ENCODE measurements at regions not wholly inside any gene's neighbourhood (a gene's known extent, or its start where the extent isn't known, plus 50 kb on each side); places are given as distances from the start of the nearest gene placed in this dataset.
"Not testable (repeated sequence)": the region's sequence is repeated elsewhere in the genome, so short reads cannot be mapped to it uniquely, and the experiment has no call there.

- no peak for TF ChIP-seq FOXA1 (IDR thresholded peaks at IDR 0.05)
- no peak for TF ChIP-seq REST (IDR thresholded peaks at IDR 0.05)
- no peak for TF ChIP-seq HNF4G (IDR thresholded peaks at IDR 0.05)
Measured at GRCh38 chr6:80959034-80959433, 793.4 kb downstream of the TENT5A start (continued).

- no peaks in the 10 kb centered on the region for H3K36me3 ChIP-seq (ENCODE audit: control insufficient read depth in 4 of 4, insufficient read depth in 3 of 4, low read depth in 1 of 4, low read length in 3 of 4)
- no peak for DNase-seq (ENCODE audit: low spot score)
- 80% methylated on average over 1 of the region's 1 CpG for WGBS
- no peak overlapping the region for H3K9ac ChIP-seq (ENCODE audit: low read depth in 1 of 2, low read length in 2 of 2)
- no peaks in the 10 kb centered on the region for H3K9me3 ChIP-seq (ENCODE audit: control insufficient read depth in 4 of 4, low read length in 3 of 4)
- no peaks in the 10 kb centered on the region for H3K4me1 ChIP-seq (ENCODE audit: control insufficient read depth in 4 of 4, insufficient read depth in 4 of 4, low read length in 3 of 4)
- TF ChIP-seq CTCF (IDR thresholded peaks at IDR 0.05; ENCODE audit: low read depth, low read length, missing input control) (no peak), EGR1 (IDR thresholded peaks at IDR 0.05; ENCODE audit: low read depth in 2 of 2) (no peak), ATF3 (IDR thresholded peaks at IDR 0.05) (no peak)
- H3K4me3 ChIP-seq (ENCODE audit: low read depth in 1 of 3, low read length in 3 of 3) = no peak overlapping the region
- H3K27ac ChIP-seq (ENCODE audit: low read depth in 1 of 2, low read length in 2 of 2) = no peak overlapping the region
- no peaks in the 10 kb centered on the region for H3K27me3 ChIP-seq (ENCODE audit: control insufficient read depth in 4 of 4, insufficient read depth in 4 of 4, low read length in 3 of 4)
Measured at GRCh38 chr6:80956898-80957297, 795.6 kb downstream of the TENT5A start.

- not testable (repeated sequence) for H3K9me3 ChIP-seq (ENCODE audit: control insufficient read depth in 4 of 4, low read length in 3 of 4); H3K27ac ChIP-seq (ENCODE audit: low read depth in 1 of 2, low read length in 2 of 2); H3K4me1 ChIP-seq (ENCODE audit: control insufficient read depth in 4 of 4, insufficient read depth in 4 of 4, low read length in 3 of 4); H3K4me3 ChIP-seq (ENCODE audit: low read depth in 1 of 3, low read length in 3 of 3); H3K9ac ChIP-seq (ENCODE audit: low read depth in 1 of 2, low read length in 2 of 2); H3K27me3 ChIP-seq (ENCODE audit: control insufficient read depth in 4 of 4, insufficient read depth in 4 of 4, low read length in 3 of 4); H3K36me3 ChIP-seq (ENCODE audit: control insufficient read depth in 4 of 4, insufficient read depth in 3 of 4, low read depth in 1 of 4, low read length in 3 of 4); DNase-seq (ENCODE audit: low spot score)
- WGBS = 71% methylated on average over 2 of the region's 2 CpGs
Measured at GRCh38 chr6:80952479-80952878, 800.0 kb downstream of the TENT5A start.

GRCh38 chr6:80946402-80946801 is 806.1 kb downstream of the TENT5A start:
- no peak for DNase-seq (ENCODE audit: low spot score)
- H3K9ac ChIP-seq (ENCODE audit: low read depth in 1 of 2, low read length in 2 of 2) = no peak overlapping the region
- H3K36me3 ChIP-seq (ENCODE audit: control insufficient read depth in 4 of 4, insufficient read depth in 3 of 4, low read depth in 1 of 4, low read length in 3 of 4) = no peaks in the 10 kb centered on the region
- no peak overlapping the region for H3K27ac ChIP-seq (ENCODE audit: low read depth in 1 of 2, low read length in 2 of 2)
- H3K9me3 ChIP-seq (ENCODE audit: control insufficient read depth in 4 of 4, low read length in 3 of 4) = no peaks in the 10 kb centered on the region
- H3K4me3 ChIP-seq (ENCODE audit: low read depth in 1 of 3, low read length in 3 of 3) = no peak overlapping the region
- no peaks in the 10 kb centered on the region for H3K4me1 ChIP-seq (ENCODE audit: control insufficient read depth in 4 of 4, insufficient read depth in 4 of 4, low read length in 3 of 4)
- TF ChIP-seq FOXA1 (IDR thresholded peaks at IDR 0.05) = no peak
- no peak for TF ChIP-seq NR2F2 (IDR thresholded peaks at IDR 0.05)
- no peak for TF ChIP-seq CTCF (IDR thresholded peaks at IDR 0.05; ENCODE audit: low read depth, low read length, missing input control)
- TF ChIP-seq JUND (IDR thresholded peaks at IDR 0.05) = no peak
- TF ChIP-seq MAX (IDR thresholded peaks at IDR 0.05) = no peak
- TF ChIP-seq TAF1 (conservative IDR thresholded peaks at IDR 0.05) = no peak
- TF ChIP-seq EGR1 (IDR thresholded peaks at IDR 0.05; ENCODE audit: low read depth in 2 of 2) = no peak
- TF ChIP-seq SP1 (IDR thresholded peaks at IDR 0.05) = no peak
- no peak for TF ChIP-seq REST (IDR thresholded peaks at IDR 0.05)
- TF ChIP-seq HNF4G (IDR thresholded peaks at IDR 0.05) = no peak
- no peak for TF ChIP-seq GABPA (IDR thresholded peaks at IDR 0.05 in 1 of 2, conservative IDR thresholded peaks at IDR 0.05 in 1 of 2)
- whole genome bisulfite sequencing = 75% methylated on average over 3 of the region's 3 CpGs
- H3K27me3 ChIP-seq (ENCODE audit: control insufficient read depth in 4 of 4, insufficient read depth in 4 of 4, low read length in 3 of 4) = no peaks in the 10 kb centered on the region
